Vagina (tissue), 2 donors: ENCODE measurements at regions not wholly inside any gene's neighbourhood (a gene's known extent, or its start where the extent isn't known, plus 50 kb on each side); places are given as distances from the start of the nearest gene placed in this dataset.
A peak's percentile ranks its signal among the peaks of the same experiment; 100 is the strongest.
"Not testable (repeated sequence)": the region's sequence is repeated elsewhere in the genome, so short reads cannot be mapped to it uniquely, and the experiment has no call there.

Source experiments
- DNase-seq, 2 donors: peaks; one replicate each; pipeline ENCODE4 v3.0.0-alpha.2; 2017; ENCODE audit errors: extremely low spot score in 2 of 2
- H3K27ac ChIP-seq: fragments of 200-600 bp; sonication (generic); one replicate; pipeline ENCODE4 v1.5.1; 2019
- H3K27me3 ChIP-seq: fragments of 200-600 bp; sonication (generic); one replicate; pipeline ENCODE4 v1.5.1; 2019
- H3K36me3 ChIP-seq, 2 donors: fragments of 200-600 bp; sonication (generic); one replicate each; pipeline ENCODE4 v1.5.1; 2017 to 2019
- H3K4me1 ChIP-seq: fragments of 200-600 bp; sonication (generic); one replicate; pipeline ENCODE4 v1.5.1; 2019
- H3K4me3 ChIP-seq, 2 donors: fragments of 200-600 bp; sonication (generic); 1 replicate in 1 of 2; 2 replicates in 1 of 2; pipeline ENCODE4 v1.5.1; 2016 to 2019
- H3K9me3 ChIP-seq: fragments of 200-600 bp; sonication (generic); one replicate; pipeline ENCODE4 v1.5.1; 2019
- POLR2A ChIP-seq, 2 donors: fragments of 450-650 bp; IDR thresholded peaks; one replicate each; pipeline ENCODE4 v1.6.1; 2017; ENCODE audit warnings: antibody characterized with exemption in 2 of 2, mild to moderate bottlenecking in 2 of 2, moderate library complexity in 2 of 2
- POLR2AphosphoS5 ChIP-seq, 2 donors: sonication (generic); formaldehyde crosslinking; IDR thresholded peaks; one replicate each; pipeline ENCODE4 v1.9.0; 2017; ENCODE audit warnings: antibody characterized with exemption in 2 of 2, mild to moderate bottlenecking in 2 of 2, low read depth in 1 of 2; ENCODE audit not compliant: insufficient read depth in 1 of 2
- intact Hi-C: fragments of 100-400 bp; cut with DNase I; formaldehyde crosslinking; loops from one replicate; pipeline ENCODE4 v1.15.1; 2023
- TF ChIP-seq, protein P1 (sequence below), 3 experiments: fragments of 450-650 bp in 2 of 3; fragments of 200-600 bp in 1 of 3; sonication (generic) in 1 of 3; IDR thresholded peaks; one replicate each; pipeline ENCODE4 v1.5.1; 2017 to 2019; ENCODE audit warnings: antibody characterized with exemption in 3 of 3, mild to moderate bottlenecking in 2 of 3, moderate library complexity in 2 of 3

DNA sequence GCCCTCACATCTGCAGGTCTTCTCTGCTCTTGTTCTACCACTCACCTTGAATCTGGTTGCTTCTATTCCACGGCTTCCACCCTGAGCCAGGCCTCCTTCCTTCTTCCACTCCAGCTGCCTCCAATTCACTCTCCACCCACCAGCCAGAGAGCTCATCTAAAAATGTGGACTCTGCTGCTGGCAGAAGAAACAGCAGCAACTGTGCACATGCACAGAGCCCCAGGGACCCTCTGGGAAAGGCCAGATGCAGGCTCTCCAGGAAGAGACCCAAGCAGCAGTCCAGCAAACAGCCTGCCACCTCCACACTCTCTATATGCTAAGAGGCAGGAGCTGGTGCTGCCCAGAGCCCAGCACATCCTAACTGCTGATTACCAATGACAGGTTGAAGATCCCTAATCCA, 162.6 kb upstream of the TOP1 start:
- no peaks in the 10 kb centered on the region for H3K9me3 ChIP-seq
- H3K4me1 ChIP-seq: peaks cover 13% of the 10 kb centered on the region
- DNase-seq: no peak
- no peak overlapping the region for H3K4me3 ChIP-seq
- H3K27me3 ChIP-seq: no peaks in the 10 kb centered on the region
- no peak overlapping the region for H3K27ac ChIP-seq
- no peaks in the 10 kb centered on the region for H3K36me3 ChIP-seq
- TF ChIP-seq POLR2A (IDR thresholded peaks at IDR 0.05) (no peak), POLR2AphosphoS5 (IDR thresholded peaks at IDR 0.05; ENCODE audit: insufficient read depth in 1 of 2, low read depth in 1 of 2) (no peak)
- TF ChIP-seq, protein P1, sequence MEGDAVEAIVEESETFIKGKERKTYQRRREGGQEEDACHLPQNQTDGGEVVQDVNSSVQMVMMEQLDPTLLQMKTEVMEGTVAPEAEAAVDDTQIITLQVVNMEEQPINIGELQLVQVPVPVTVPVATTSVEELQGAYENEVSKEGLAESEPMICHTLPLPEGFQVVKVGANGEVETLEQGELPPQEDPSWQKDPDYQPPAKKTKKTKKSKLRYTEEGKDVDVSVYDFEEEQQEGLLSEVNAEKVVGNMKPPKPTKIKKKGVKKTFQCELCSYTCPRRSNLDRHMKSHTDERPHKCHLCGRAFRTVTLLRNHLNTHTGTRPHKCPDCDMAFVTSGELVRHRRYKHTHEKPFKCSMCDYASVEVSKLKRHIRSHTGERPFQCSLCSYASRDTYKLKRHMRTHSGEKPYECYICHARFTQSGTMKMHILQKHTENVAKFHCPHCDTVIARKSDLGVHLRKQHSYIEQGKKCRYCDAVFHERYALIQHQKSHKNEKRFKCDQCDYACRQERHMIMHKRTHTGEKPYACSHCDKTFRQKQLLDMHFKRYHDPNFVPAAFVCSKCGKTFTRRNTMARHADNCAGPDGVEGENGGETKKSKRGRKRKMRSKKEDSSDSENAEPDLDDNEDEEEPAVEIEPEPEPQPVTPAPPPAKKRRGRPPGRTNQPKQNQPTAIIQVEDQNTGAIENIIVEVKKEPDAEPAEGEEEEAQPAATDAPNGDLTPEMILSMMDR (IDR thresholded peaks at IDR 0.05): no peak
- intact Hi-C loops: no loop called here

DNA sequence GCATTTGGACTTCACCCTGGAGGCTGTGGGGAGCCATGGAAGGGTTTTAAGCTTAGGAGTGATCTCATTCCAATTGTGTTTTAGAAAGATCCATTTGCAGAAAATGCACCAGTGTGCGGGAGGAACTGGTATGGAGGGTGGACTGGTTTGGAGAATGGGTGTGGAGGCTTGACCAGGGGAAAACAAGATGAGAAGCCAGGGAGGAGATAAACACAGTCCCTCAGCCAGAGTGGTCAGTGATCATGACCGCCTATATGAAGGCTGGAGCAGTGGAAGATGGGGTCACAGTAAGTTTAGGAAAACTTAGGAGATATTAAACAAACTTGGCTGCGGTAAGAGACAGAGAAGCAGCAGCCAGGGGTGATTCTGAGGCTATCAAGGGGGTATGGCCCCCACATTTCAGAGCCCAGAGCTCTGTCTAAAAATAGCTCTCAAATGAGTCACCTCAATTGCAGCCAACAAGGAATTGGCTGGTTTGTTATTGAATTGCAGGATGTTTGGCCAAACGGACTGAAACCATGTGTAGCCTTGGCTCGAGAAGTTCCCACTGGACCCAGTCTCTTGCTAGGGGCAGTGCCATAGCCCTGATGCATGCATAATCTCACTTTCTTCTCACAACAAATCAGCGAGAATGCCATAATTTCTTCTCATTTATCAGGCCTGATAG, 159.9 kb upstream of the TOP1 start:
- H3K9me3 ChIP-seq: no peaks in the 10 kb centered on the region
- H3K36me3 ChIP-seq: no peaks in the 10 kb centered on the region
- no peak for DNase-seq
- no peak overlapping the region for H3K4me3 ChIP-seq
- H3K27ac ChIP-seq: peak overlapping the region; percentile 69
- H3K27me3 ChIP-seq: no peaks in the 10 kb centered on the region
- intact Hi-C loops: no loop called here
- TF ChIP-seq POLR2AphosphoS5 (IDR thresholded peaks at IDR 0.05; ENCODE audit: insufficient read depth in 1 of 2, low read depth in 1 of 2) (peak in 1 of 2 donors; percentile 17), POLR2A (IDR thresholded peaks at IDR 0.05) (no peak)
- TF ChIP-seq, protein P1 (IDR thresholded peaks at IDR 0.05): no peak
- H3K4me1 ChIP-seq: peaks cover 13% of the 10 kb centered on the region

DNA sequence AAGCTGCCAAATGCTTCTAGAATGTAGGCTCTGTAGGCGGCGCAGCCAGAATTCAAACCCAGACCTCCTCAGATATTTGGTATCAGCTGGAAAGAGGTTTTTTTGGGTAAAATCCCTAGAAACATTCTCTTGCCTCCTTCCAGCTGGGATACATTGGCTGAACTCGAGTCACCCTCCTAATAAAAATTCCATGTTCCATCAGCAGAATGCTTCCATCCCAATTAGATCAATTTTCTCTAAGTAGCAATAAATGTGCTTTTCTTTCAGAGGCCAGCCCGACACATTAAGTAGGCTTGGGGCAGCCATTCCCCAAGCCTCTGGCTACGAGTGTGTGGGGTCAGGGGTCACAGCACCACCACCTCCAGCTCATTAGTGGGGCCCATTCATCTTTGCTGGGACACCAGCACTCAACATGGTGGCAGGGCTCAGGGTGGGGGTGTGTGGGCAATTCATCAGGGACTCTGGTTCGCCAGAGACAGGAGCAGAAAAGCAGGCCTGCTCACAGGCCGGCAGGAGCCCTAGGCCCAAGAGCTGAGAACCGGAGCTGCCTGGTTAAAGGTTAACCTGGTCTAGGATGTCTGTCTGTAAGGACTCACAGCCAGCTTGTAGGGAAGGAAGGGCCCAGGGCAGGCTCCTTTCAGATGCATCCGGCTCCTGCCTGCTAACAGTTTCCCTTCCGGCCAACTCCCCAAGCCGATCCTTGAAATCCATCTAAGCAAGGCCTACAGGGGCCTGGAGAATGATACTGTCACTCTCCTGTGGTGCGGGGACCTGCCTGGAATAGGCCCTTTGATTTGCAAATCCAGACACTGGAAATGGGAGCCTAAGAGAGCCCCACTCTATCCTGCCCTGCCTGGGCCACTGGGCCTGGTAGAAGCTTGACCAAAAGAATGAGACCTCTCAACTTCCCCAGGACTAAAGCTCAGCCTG, 159.1 kb upstream of the TOP1 start:
- no peaks in the 10 kb centered on the region for H3K27me3 ChIP-seq
- TF ChIP-seq, protein P1 (IDR thresholded peaks at IDR 0.05): no peak
- TF ChIP-seq POLR2A (IDR thresholded peaks at IDR 0.05) (no peak), POLR2AphosphoS5 (IDR thresholded peaks at IDR 0.05; ENCODE audit: insufficient read depth in 1 of 2, low read depth in 1 of 2) (no peak)
- DNase-seq: no peak
- intact Hi-C loops: no loop called here
- no peaks in the 10 kb centered on the region for H3K36me3 ChIP-seq
- H3K4me1 ChIP-seq: peaks cover 13% of the 10 kb centered on the region
- H3K9me3 ChIP-seq: no peaks in the 10 kb centered on the region
- H3K4me3 ChIP-seq: no peak overlapping the region
- peak overlapping the region; percentile 69 for H3K27ac ChIP-seq

DNA sequence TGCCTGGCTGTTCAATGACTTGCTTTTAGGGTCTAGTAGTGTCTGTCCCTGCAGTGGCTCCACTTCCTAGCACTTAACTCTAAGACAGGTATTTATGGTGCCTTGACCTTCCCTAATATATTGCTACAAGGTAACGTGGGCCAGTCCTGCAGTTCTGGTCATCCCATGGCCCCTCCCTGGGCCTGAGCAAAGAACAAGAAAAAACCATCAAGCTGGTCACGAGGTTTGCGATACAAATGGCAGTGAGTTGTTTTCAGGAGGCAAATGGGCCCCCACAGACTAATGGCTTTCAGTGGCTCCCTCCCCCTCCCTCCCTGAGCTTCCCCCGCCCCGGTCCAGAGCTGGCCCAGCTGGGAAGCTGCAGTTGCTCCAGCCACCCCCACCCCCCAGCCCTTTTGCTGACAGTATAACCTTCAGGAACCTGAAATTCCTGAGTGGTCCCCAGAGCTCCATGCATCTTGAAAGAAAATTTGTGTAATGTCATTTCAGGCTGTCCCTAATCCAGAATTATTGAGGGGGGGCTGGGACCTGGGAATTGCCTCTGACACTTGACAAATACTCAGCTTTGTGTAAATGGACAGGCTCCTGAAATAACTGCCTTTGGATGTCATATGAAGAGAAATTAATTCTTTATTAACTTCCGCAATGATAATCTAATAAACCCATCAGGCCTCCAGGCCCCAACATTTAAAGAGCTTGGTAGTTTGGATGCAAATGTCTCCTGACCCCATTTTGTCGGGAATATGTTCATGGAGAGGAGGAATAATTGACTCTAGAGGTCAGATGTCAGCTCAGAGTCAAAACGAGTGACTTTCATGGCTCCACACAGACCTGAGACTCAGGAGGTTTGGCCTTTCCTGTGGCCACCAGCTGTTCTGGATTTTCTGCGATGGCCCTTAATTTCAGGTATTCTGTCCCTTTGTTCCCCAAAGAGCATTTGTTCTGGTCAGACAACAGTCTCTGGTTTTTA, 153.2 kb upstream of the TOP1 start:
- H3K4me3 ChIP-seq: no peak overlapping the region
- H3K9me3 ChIP-seq: no peaks in the 10 kb centered on the region
- no peaks in the 10 kb centered on the region for H3K36me3 ChIP-seq
- no peaks in the 10 kb centered on the region for H3K27me3 ChIP-seq
- intact Hi-C loops: no loop called here
- TF ChIP-seq, protein P1 (IDR thresholded peaks at IDR 0.05): no peak
- TF ChIP-seq POLR2A (IDR thresholded peaks at IDR 0.05) (no peak), POLR2AphosphoS5 (IDR thresholded peaks at IDR 0.05; ENCODE audit: insufficient read depth in 1 of 2, low read depth in 1 of 2) (no peak)
- H3K4me1 ChIP-seq: no peaks in the 10 kb centered on the region
- H3K27ac ChIP-seq: no peak overlapping the region
- no peak for DNase-seq

DNA sequence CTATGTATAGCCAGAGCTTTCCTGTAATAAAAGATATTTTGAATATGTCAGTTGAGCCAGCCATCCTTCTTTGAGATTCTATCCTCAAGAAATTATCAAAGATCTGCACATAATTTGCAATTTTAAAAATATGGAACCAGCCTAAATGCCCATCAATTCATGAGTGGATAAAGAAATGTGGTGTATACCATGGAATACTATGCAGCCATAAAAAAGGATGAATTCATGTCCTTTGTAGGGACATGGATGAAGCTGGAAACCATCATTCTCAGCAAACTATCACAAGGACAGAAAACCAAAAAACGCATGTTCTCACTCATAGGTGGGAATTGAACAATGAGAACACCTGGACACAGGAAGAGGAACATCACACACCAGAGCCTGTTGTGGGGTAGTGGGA, 150.5 kb upstream of the TOP1 start:
- H3K36me3 ChIP-seq, H3K27me3 ChIP-seq, intact Hi-C loops, H3K9me3 ChIP-seq, H3K4me3 ChIP-seq, DNase-seq, H3K4me1 ChIP-seq, H3K27ac ChIP-seq: not testable (repeated sequence)
